GM19328 (cell line): ENCODE measurements at regions not wholly inside any gene's neighbourhood (a gene's known extent, or its start where the extent isn't known, plus 50 kb on each side); places are given as distances from the start of the nearest gene placed in this dataset.

ENCODE experiments used
- ATAC-seq: cut with Tn5 transposase; IDR thresholded peaks from one replicate; pipeline ENCODE4 v1.9.1; 2021; ENCODE audit warnings: mild to moderate bottlenecking, moderate library complexity; ENCODE audit not compliant: unreplicated experiment

- no peak for ATAC-seq
Measured at GRCh38 chr1:55617288-55617982, 402.3 kb upstream of the USP24 start.

GRCh38 chr1:55612988-55613387, 397.8 kb upstream of the USP24 start:
- no peak for ATAC-seq

GRCh38 chr1:55611123-55611522, 396.0 kb upstream of the USP24 start:
- ATAC-seq: no peak

GRCh38 chr1:55610203-55610602, 395.0 kb upstream of the USP24 start:
- no peak for ATAC-seq

- ATAC-seq: no peak
Measured at GRCh38 chr1:55609630-55610029, 394.5 kb upstream of the USP24 start.

- no peak for ATAC-seq
Measured at GRCh38 chr1:55605155-55605554, 390.0 kb upstream of the USP24 start.

- ATAC-seq: no peak
Measured at GRCh38 chr1:55604749-55605148, 389.6 kb upstream of the USP24 start.

- no peak for ATAC-seq
Measured at GRCh38 chr1:55604179-55604578, 389.0 kb upstream of the USP24 start.

- ATAC-seq: no peak
Measured at GRCh38 chr1:55600242-55600641, 385.1 kb upstream of the USP24 start.

GRCh38 chr1:55597910-55598309, 382.7 kb upstream of the USP24 start:
- no peak for ATAC-seq

GRCh38 chr1:55594701-55595100, 379.5 kb upstream of the USP24 start:
- ATAC-seq: no peak

- no peak for ATAC-seq
Measured at GRCh38 chr1:55593298-55593697, 378.1 kb upstream of the USP24 start.

- ATAC-seq: no peak
Measured at GRCh38 chr1:55592122-55592521, 377.0 kb upstream of the USP24 start.

- no peak for ATAC-seq
Measured at GRCh38 chr1:55589671-55590297, 374.6 kb upstream of the USP24 start.

GRCh38 chr1:55588309-55588708, 373.1 kb upstream of the USP24 start:
- no peak for ATAC-seq

GRCh38 chr1:55586771-55587170, 371.6 kb upstream of the USP24 start:
- ATAC-seq: no peak

- ATAC-seq: no peak
Measured at GRCh38 chr1:55585402-55585792, 370.2 kb upstream of the USP24 start.

- no peak for ATAC-seq
Measured at GRCh38 chr1:55584526-55585401, 369.6 kb upstream of the USP24 start.

- ATAC-seq: no peak
Measured at GRCh38 chr1:55582084-55582483, 366.9 kb upstream of the USP24 start.

GRCh38 chr1:55580845-55581332, 365.7 kb upstream of the USP24 start:
- no peak for ATAC-seq

GRCh38 chr1:55579332-55580001, 364.3 kb upstream of the USP24 start:
- ATAC-seq: no peak
